GM12864 (cell line): ENCODE measurements at regions not wholly inside any gene's neighbourhood (a gene's known extent, or its start where the extent isn't known, plus 50 kb on each side); places are given as distances from the start of the nearest gene placed in this dataset.
"Not testable (repeated sequence)": the region's sequence is repeated elsewhere in the genome, so short reads cannot be mapped to it uniquely, and the experiment has no call there.

Experiments
- DNase-seq: peaks from one replicate; pipeline ENCODE4 v3.0.0-alpha.2; 2011; ENCODE audit warnings: low read depth
- H3K4me3 ChIP-seq: 2 replicates; pipeline ENCODE4 v1.5.1; 2011; ENCODE audit warnings: mild to moderate bottlenecking, low read depth, low read length, control low read depth
- TF ChIP-seq, protein P1 (sequence below): IDR thresholded peaks from 2 replicates; pipeline ENCODE4 v1.5.1; 2011; ENCODE audit warnings: low read depth, mild to moderate bottlenecking, moderate library complexity, low read length, control low read depth, inconsistent platforms; ENCODE audit errors: missing control alignments

- TF ChIP-seq, protein P1, sequence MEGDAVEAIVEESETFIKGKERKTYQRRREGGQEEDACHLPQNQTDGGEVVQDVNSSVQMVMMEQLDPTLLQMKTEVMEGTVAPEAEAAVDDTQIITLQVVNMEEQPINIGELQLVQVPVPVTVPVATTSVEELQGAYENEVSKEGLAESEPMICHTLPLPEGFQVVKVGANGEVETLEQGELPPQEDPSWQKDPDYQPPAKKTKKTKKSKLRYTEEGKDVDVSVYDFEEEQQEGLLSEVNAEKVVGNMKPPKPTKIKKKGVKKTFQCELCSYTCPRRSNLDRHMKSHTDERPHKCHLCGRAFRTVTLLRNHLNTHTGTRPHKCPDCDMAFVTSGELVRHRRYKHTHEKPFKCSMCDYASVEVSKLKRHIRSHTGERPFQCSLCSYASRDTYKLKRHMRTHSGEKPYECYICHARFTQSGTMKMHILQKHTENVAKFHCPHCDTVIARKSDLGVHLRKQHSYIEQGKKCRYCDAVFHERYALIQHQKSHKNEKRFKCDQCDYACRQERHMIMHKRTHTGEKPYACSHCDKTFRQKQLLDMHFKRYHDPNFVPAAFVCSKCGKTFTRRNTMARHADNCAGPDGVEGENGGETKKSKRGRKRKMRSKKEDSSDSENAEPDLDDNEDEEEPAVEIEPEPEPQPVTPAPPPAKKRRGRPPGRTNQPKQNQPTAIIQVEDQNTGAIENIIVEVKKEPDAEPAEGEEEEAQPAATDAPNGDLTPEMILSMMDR, result no peak
- DNase-seq, result no peak
- no peak overlapping the region for H3K4me3 ChIP-seq
Measured at GRCh38 chr14:50023671-50024490, 92.5 kb downstream of the VCPKMT start.

GRCh38 chr14:50025073-50025472, 91.3 kb downstream of the VCPKMT start:
- TF ChIP-seq, protein P1, result no peak
- no peak for DNase-seq
- H3K4me3 ChIP-seq, result no peak overlapping the region

GRCh38 chr14:50025776-50026175, 90.6 kb downstream of the VCPKMT start:
- H3K4me3 ChIP-seq, result no peak overlapping the region
- TF ChIP-seq, protein P1, result no peak
- no peak for DNase-seq

- H3K4me3 ChIP-seq, result no peak overlapping the region
- TF ChIP-seq, protein P1, result no peak
- no peak for DNase-seq
Measured at GRCh38 chr14:50026396-50026795, 90.0 kb downstream of the VCPKMT start.

- TF ChIP-seq, protein P1, result no peak
- no peak overlapping the region for H3K4me3 ChIP-seq
- DNase-seq, result no peak
Measured at GRCh38 chr14:50027816-50028215, 88.6 kb downstream of the VCPKMT start.

DNA sequence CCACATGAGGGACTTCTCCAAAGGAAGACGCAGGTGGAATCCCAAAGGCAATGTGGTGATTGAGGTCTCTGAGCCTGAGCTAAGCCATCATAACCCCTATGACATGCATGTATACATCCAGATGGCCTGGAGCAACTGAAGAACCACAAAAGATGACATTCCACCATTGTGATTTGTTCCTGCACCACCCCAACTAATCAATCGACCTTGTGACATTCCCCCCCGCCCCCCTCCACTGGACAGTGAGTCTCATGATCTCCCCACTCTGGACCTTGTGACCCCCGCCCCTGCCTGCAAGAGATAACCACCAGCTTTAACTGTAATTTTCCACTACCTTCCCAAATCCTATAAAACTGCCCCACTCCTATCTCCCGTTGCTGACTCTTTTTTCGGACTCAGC, 87.9 kb downstream of the VCPKMT start:
- DNase-seq, result no peak
- TF ChIP-seq, protein P1, result no peak
- no peak overlapping the region for H3K4me3 ChIP-seq

- TF ChIP-seq, protein P1, result no peak
- no peak for DNase-seq
- H3K4me3 ChIP-seq, result no peak overlapping the region
Measured at GRCh38 chr14:50030036-50030435, 86.3 kb downstream of the VCPKMT start.

- DNase-seq, result not testable (repeated sequence)
Measured at GRCh38 chr14:50030911-50031310, 85.5 kb downstream of the VCPKMT start.

More at GRCh38 chr14:50030911-50031310, 85.5 kb downstream of the VCPKMT start:
- H3K4me3 ChIP-seq, result not testable (repeated sequence)
